Progenitor cell of endocrine pancreas (in vitro differentiated cells): ENCODE measurements at regions not wholly inside any gene's neighbourhood (a gene's known extent, or its start where the extent isn't known, plus 50 kb on each side); places are given as distances from the start of the nearest gene placed in this dataset.
A peak's percentile ranks its signal among the peaks of the same experiment; 100 is the strongest.

ENCODE experiments used
- DNase-seq: peaks from one replicate; pipeline ENCODE4 v3.0.0; 2021; ENCODE audit warnings: low spot score; ENCODE audit not compliant: unreplicated experiment
- H3K27ac Mint-ChIP-seq: 2 replicates; pipeline ENCODE4 v1.8.0; 2021; ENCODE audit warnings: mild to moderate bottlenecking, moderate library complexity, mixed read lengths
- H3K27me3 Mint-ChIP-seq: 2 replicates; pipeline ENCODE4 v1.8.0; 2021; ENCODE audit warnings: mixed read lengths
- H3K36me3 Mint-ChIP-seq: 2 replicates; pipeline ENCODE4 v1.8.0; 2022; ENCODE audit warnings: mixed read lengths; ENCODE audit not compliant: insufficient read depth
- H3K4me1 Mint-ChIP-seq: 2 replicates; pipeline ENCODE4 v1.8.0; 2021; ENCODE audit warnings: low read depth, mixed read lengths
- H3K4me3 Mint-ChIP-seq: 2 replicates; pipeline ENCODE4 v1.8.0; 2021; ENCODE audit warnings: low read depth, mild to moderate bottlenecking, moderate library complexity, mixed read lengths
- H3K9me3 Mint-ChIP-seq: 2 replicates; pipeline ENCODE4 v1.8.0; 2021; ENCODE audit warnings: low read depth, mixed read lengths
- CTCF ChIP-seq: fragments of 200-600 bp; sonication (generic); IDR thresholded peaks from one replicate; pipeline ENCODE4 v1.5.0; 2021; ENCODE audit warnings: antibody characterized with exemption, mild to moderate bottlenecking; ENCODE audit not compliant: unreplicated experiment

GRCh38 chr14:49461529-49462401 lies 124.4 kb downstream of the RPS29 start:
- TF ChIP-seq CTCF = peak; percentile 69
- no peak overlapping the region for H3K4me3 Mint-ChIP-seq
- no peak for DNase-seq
- H3K27me3 Mint-ChIP-seq = peaks cover 4% of the 10 kb centered on the region
- H3K9me3 Mint-ChIP-seq = no peaks in the 10 kb centered on the region
- H3K27ac Mint-ChIP-seq = no peak overlapping the region
- H3K4me1 Mint-ChIP-seq = peaks cover 4% of the 10 kb centered on the region
- H3K36me3 Mint-ChIP-seq = no peaks in the 10 kb centered on the region

DNA sequence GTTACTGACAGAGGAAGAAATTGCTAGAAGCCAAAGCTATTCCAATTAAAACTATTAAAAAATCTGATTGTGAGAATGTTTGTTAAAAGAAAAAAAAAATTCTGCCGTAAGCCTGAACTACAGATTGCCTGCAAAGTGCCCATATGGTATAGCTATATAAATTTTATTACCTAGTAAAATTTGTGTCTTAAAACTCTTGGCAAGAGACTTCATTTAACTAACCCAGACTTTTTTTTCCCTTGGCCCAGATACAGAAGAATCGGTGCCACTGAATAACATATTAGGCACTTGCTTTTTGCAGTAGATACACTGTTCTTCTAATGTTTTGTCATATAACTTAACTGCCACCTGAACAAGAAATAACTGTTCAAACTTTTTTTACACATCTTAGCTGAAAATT lies 125.5 kb downstream of the RPS29 start:
- Mint-ChIP-seq H3K9me3 (no peaks in the 10 kb centered on the region), H3K27me3 (peaks cover 4% of the 10 kb centered on the region), H3K4me1 (peaks cover 8% of the 10 kb centered on the region), H3K4me3 (no peak overlapping the region), H3K27ac (no peak overlapping the region), H3K36me3 (no peaks in the 10 kb centered on the region)
- TF ChIP-seq CTCF = no peak
- no peak for DNase-seq

- Mint-ChIP-seq H3K4me3 (no peak overlapping the region), H3K27ac (no peak overlapping the region), H3K36me3 (no peaks in the 10 kb centered on the region), H3K9me3 (no peaks in the 10 kb centered on the region), H3K27me3 (peaks cover 8% of the 10 kb centered on the region), H3K4me1 (peaks cover 8% of the 10 kb centered on the region)
- DNase-seq = no peak
- no peak for TF ChIP-seq CTCF
These were observed 129.6 kb downstream of the RPS29 start for GRCh38 chr14:49456589-49456988.

GRCh38 chr14:49451938-49452337 lies 134.2 kb downstream of the RPS29 start:
- H3K9me3 Mint-ChIP-seq = peaks cover 5% of the 10 kb centered on the region
- H3K4me1 Mint-ChIP-seq = peaks cover 12% of the 10 kb centered on the region
- peaks cover 8% of the 10 kb centered on the region for H3K27me3 Mint-ChIP-seq
- H3K4me3 Mint-ChIP-seq = no peak overlapping the region
- no peak for TF ChIP-seq CTCF
- no peak for DNase-seq
- H3K27ac Mint-ChIP-seq = no peak overlapping the region
- peaks cover 1% of the 10 kb centered on the region for H3K36me3 Mint-ChIP-seq

- TF ChIP-seq CTCF = no peak
- no peak for DNase-seq
- Mint-ChIP-seq H3K4me3 (no peak overlapping the region), H3K27me3 (peaks cover 8% of the 10 kb centered on the region), H3K27ac (no peak overlapping the region), H3K4me1 (peaks cover 19% of the 10 kb centered on the region), H3K36me3 (peaks cover 1% of the 10 kb centered on the region), H3K9me3 (peaks cover 5% of the 10 kb centered on the region)
These were observed 136.4 kb downstream of the RPS29 start for GRCh38 chr14:49449749-49450148.
